Urothelium cell line (cell line): ENCODE measurements at regions not wholly inside any gene's neighbourhood (a gene's known extent, or its start where the extent isn't known, plus 50 kb on each side); places are given as distances from the start of the nearest gene placed in this dataset.
A peak's percentile ranks its signal among the peaks of the same experiment; 100 is the strongest.
"Not testable (repeated sequence)": the region's sequence is repeated elsewhere in the genome, so short reads cannot be mapped to it uniquely, and the experiment has no call there.

Experiments used
- DNase-seq: peaks from one replicate; pipeline ENCODE4 v3.0.0; 2011; ENCODE audit warnings: low spot score, mixed read lengths
- FAIRE-seq: peaks from 2 replicates; lab custom pipeline; 2011; peaks lifted over from hg19 to GRCh38; lab: Jason Lieb, UNC

DNA sequence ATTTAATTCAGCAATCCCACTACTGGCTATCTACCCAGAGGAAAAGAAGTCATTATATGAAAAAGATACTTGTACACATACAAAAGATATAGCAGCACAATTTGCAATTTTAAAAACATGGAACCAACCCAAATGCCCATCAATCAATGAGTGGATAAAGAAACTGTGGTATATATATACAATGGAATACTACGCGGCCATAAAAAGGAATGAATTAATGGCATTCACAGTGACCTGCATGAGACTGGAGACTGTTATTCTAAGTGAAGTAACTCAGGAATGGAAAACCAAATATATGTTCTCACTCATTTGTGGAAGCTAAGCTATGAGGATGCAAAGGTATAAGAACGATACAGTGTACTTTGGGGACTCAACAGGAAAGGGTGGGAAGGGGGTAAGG, 102.8 kb upstream of the KCNMA1 start:
- not testable (repeated sequence) for FAIRE-seq, DNase-seq

DNA sequence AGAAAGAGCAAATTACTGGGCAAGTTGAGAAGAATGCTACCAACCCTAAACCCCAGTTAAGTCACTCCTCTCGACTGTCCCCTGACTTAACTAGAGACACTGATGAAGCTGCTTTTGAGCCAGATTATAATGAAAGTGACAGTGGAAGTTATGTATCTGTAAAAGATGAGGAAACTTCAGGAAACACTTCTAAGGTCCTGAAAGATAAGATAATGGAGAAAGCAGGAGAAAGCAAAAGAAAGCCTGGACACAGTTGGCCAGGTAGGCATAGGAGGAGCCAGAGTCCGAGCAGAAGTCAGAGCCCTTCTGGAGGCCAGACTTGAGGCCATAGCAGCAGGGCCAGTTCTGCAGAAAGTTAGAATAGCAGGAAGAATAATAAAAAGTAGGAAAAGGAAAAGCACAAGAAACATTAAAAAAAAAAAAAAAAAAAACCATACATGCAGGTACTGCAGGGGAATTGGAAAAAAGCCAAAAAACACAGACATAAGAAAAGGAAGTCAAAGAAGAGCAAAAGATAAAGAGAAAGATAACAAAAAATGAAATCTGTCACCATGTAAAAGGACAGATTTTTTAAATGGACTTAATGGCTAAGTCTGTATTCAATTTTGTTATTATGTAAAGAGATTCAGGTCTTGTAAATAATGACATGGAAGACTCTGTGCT, 101.0 kb upstream of the KCNMA1 start:
- FAIRE-seq (no peak), DNase-seq (no peak)

DNA sequence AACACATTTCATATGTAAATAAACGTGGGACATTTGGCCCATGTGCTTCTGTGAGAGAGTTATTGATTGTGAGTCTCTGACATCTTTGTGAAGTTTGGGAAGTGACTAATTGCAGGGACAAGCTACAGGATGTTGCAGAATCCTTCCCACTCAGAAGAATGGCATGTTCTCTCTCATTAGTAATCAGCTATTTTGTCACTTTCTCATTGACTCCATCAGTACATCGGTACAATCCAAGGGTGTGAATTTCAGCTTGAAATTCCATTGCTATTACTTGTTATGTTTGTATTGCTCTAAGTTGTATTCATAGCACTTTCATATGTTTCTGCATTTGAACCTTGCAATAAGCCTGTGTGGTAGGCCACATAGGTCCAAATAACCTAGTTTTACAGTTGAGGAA, 100.0 kb upstream of the KCNMA1 start:
- DNase-seq, result peak; percentile 49
- FAIRE-seq, result peak; percentile 78

DNA sequence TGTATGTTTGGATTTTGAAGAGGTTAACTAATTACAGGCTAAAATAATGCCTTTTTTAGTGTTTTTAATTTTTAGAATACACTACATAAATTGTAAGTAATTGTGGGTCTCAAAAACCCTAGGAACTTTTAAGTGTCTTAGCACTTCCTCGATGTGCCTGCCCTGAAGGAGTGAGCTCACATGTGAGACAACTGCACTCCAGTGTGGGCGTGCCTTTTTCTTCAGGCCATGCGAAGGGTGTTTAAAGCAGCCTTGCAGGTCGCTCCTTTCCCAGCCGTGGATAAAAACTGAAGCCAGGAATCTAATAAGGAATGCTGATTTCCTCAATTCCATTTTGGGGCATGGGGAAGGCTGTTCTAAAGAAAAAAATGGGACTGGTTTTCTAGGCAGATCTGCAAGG, 97.5 kb upstream of the KCNMA1 start:
- not testable (repeated sequence) for FAIRE-seq, DNase-seq

DNA sequence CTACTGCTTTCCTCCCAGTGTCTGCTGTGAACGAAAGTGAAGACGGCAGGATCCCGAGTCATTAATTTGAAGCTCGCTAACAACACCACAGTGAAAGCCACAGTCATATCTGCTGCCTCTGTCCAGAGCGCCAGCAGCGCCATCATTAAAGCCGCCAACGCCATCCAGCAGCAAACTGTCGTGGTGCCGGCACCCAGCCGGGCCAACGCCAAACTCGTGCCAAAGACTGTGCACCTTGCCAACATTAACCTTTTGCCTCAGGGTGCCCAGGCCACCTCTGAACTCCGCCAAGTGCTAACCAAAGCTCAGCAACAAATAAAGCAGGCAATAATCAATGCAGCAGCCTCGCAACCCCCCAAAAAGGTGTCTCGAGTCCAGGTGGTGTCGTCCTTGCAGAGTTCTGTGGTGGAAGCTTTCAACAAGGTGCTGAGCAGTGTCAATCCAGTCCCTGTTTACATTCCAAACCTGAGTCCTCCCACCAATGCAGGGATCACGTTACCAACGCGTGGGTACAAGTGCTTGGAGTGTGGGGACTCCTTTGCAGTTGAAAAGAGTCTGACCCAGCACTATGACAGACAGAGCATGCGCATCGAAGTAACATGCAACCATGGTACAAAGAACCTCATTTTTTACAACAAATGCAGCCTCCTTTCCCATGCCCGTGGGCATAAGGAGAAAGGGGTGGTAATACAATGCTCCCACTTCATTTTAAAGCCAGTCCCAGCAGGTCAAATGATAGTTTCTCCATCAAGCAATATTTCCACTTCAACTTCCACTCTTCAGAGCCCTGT, 94.8 kb upstream of the KCNMA1 start:
- peak; percentile 63 for FAIRE-seq
- DNase-seq, result no peak

DNA sequence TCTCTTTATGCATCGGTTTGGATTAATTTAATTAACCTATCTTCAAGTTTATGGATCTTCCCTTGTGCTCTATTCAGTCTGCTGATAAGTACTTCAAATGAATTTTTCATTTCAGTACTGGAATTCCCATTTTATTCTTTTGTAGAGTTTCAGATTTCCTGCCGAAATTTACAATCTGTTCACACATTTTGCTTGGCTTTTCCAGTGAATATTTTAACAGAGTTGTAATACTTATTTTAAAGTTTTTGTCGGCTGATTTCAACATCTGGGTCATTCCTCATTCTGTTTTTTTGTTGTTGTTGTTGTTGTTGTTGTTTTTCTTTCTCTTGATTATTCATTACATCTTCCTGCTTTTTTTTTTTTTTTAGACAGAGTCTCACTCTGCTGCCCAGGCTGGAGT, 89.9 kb upstream of the KCNMA1 start:
- FAIRE-seq, result no peak
- DNase-seq, result no peak

DNA sequence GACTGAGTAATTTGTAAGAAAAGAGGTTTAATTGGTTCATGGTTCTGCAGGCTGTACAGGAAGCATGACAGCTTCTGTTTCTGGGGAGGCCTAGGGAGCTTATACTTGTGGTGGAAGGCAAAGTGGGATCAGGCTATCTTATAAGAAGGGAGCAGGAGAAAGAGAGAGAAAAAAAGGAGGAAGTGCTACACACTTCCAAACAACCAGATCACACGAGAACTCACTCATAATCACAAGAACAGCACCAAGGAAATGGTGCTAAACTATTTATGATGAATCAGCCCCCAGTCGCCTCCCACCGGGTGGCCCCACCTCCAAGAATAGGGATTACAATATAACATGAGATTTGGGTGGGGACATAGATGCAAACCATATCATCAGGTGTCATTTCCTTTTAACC, 89.1 kb upstream of the KCNMA1 start:
- no peak for DNase-seq
- FAIRE-seq, result no peak

DNA sequence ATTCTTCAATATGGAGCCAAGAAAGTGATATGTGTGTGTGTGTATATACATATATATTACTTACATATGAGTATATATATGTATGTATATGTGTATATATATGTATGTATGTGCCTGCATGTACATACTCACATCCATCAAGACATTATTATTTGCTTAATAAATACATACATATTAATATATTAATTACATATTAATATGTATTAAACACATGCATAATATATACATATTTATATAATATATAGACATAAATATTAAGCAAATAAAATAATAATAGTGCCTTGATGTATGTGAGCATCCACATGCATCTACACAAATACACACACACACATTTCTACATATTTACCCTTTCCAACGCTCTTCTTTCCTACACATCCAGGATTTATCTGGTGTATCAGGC, 88.7 kb upstream of the KCNMA1 start:
- DNase-seq, result no peak
- FAIRE-seq, result no peak

DNA sequence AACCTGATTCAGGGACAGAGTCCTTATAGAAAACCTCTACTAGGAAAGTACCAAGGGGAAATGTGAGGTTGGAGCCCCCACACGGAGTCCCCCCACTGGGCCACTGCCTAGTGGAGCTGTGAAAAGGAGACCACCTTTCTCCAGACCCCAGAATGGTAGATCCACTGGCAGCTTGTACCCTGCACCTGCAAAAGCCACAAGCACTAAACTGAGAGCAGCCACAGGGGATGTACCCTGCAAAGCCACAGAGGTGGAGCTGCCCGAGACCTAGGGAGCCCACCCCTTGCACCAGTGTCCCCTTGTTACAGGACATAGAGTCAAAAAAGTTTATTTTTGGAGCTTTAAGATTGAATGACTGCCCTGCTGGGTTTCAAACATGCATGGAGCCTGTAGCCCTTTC, 87.2 kb upstream of the KCNMA1 start:
- no peak for DNase-seq
- FAIRE-seq, result no peak

DNA sequence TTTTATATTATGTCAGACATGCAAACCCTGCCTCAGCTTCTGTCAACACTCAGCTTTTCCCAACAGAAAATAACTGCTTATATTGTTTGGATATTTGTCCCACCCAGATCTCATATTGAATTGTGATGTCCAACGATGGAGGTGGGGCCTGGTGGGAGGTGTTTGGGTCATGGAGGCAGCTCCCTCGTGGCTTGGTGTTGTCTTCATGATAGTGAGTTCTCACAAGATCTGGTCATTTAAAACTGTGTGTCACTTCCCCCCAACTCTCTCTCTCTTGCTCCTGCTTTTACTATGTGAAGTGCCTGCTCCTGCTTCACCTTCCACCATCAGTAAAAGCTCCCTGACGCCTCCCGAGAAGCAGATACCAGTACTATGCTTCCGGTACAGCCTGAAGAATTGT, 85.8 kb upstream of the KCNMA1 start:
- DNase-seq, result no peak
- FAIRE-seq, result no peak

DNA sequence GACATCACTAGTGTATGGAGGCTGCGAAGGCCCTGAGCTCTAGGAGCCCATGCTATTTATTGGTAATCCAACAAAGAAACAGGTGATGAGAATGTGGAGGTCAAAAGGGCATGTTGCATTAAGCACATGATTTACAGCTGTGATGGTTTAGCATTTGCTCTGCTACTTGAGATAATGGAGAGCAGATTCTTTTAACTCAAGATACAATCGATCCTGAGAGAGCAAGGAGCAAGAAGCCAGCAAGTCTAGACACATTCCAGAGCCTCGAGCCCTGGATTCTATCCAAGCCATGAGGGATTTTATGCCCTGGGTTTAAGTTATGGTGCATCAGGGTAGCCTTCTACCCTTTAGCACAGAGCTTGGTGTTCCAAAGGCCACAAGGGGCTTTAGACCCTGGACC, 85.3 kb upstream of the KCNMA1 start:
- FAIRE-seq, DNase-seq: not testable (repeated sequence)

DNA sequence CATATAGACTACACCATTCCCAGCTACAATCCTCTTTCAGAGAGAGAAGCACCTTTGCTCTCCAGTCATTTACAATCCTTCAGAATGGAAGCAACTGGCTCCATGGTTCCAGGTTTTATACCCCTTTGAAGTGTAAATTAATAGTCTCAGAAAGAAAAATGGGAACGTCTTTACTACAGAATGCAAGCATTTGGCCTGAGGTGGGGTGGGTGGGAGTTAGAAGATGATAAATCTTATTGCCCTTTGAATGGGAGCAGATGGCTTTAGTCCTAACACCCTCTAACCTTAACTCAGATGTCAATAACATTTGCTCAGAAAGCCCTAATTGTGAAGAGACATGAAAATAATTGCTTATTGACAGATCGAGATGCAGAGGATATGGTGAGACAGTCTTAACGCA, 84.2 kb upstream of the KCNMA1 start:
- FAIRE-seq, result no peak

DNA sequence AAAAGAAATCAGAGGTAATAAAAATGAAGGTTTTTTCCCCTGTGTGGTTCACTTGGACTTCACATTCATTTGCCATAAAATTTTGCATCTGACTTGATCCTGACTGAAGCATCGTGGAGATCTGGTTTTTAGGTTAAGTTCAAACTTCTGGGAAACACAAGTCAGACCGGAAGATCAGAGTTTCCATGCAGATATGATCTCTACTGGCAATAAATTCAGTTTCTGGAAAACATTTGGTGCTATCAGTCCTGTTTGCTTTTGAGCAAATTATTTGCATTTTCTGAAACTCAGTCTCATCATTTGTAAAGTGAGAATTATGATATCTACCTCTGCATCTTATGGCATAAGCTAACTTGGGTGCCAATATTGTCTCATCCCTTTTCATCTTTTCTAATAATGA, 81.3 kb upstream of the KCNMA1 start:
- no peak for DNase-seq

More for the DNA sequence above, 84.2 kb upstream of the KCNMA1 start:
- DNase-seq, result no peak

DNA sequence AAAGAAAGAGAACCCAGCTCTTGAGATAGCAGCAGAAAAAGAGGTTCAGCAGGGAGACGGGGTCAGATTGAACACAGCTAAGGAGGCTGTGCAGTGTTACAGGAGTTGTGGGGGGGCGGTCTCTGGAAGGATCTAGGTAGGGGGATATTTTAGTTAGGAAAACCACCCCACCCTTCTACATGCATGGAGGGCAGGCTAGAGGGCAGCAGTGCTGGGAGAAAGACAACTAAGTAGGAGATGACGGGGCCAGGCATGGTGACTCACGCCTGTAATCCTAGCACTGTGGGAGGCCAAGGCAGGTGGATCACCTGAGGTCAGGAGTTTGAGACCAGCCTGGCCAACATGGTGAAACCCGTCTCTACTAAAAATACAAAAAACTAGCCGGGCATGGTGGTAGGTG, 80.7 kb upstream of the KCNMA1 start:
- not testable (repeated sequence) for FAIRE-seq, DNase-seq

More for the DNA sequence above, 81.3 kb upstream of the KCNMA1 start:
- FAIRE-seq, result no peak

DNA sequence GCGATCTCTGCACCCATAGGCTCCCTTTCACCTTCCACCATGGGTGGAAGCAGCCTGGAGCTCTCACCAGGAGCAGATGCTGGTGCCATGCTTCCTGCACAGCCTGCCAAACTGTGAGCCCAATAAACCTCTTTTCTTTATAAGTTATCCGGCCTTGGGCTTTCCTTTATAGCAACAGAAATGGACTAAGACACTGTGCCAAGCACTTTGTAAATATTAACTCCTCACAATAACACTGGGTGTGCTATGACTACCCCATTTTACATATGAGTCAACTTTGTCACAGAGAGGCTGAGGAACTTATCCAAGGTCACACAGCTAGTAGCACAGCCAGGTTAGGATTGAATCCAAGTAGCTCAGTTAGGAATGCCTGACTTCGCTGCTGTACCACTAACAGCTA, 79.7 kb upstream of the KCNMA1 start:
- no peak for FAIRE-seq
- no peak for DNase-seq

DNA sequence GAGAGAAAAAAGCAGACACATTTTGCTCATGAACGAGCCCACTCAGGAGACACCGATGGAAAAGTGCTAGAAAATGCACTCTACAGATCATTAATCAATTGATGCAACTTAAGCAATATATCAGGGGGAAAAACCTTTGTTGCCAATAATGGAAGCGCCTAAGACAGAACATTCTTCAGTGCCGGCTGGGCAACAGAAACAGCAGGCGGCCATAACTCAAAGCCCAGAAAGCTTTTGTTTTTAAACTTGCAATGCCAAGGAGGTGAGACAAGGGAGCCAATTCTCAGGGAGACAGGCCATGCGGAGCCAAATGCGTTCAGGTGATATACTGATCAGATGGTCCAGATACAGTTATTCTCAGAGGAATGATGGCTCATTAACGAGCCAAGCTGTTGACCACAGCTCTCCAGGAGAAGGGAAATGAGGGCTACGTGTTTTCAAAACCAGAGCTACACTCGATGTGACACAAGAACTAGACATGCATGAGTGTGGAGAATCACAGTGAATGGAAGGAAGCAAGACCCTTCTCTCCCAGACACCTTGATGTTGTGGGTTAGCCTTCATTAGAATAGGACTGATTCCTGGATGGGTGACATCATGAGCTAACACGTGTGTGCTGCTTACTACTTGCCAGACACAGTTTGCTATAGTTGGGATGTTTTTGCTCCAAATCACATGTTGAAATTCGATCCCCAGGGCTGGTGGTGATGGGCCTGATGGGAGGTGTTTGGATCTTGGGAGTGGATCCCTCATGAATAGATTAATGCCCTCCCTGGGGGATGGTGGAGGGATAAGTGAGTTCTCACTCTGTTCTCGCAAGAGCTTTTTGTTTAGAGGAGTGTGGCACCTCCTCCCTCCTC, 79.1 kb upstream of the KCNMA1 start:
- no peak for DNase-seq
- FAIRE-seq, result peak; percentile 42

DNA sequence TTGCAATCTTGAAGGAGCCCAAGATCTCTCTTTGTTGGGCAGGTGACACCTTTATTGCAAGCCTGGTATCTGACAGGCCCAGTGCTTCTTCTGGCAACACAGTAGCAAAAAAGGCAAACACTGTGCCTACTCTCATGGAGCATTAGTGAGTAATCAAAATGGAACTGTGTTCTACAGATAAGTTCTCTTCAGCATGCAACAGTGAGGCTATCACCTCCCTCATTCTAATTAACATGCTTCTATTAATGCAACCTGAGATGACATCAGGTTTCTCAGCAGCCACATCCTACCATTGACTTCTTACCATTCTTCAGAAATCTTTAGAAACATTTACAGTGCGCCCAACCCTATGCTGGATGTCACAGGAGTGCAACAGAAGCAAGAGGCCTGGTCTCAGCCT, 77.9 kb upstream of the KCNMA1 start:
- no peak for DNase-seq

DNA sequence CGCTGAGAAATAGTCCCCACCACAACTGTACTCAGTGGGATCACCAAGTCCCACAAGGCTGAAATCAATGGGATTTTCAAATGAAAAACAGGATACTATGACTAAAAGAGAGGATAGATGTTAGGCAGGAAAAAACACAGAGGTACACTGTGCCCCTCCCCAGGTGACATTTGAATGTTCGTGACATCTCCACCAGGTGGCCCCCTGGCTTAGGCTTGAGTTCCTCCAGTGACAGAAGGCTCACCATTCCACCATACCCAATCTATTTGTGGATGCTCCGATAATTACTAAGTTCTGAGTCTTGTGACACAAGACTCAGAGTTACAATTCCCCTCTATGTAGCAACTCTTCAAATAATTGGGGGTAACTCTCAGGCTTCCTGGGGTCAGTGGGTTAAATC, 77.5 kb upstream of the KCNMA1 start:
- FAIRE-seq (no peak), DNase-seq (no peak)

More for the DNA sequence above, 77.9 kb upstream of the KCNMA1 start:
- no peak for FAIRE-seq

DNA sequence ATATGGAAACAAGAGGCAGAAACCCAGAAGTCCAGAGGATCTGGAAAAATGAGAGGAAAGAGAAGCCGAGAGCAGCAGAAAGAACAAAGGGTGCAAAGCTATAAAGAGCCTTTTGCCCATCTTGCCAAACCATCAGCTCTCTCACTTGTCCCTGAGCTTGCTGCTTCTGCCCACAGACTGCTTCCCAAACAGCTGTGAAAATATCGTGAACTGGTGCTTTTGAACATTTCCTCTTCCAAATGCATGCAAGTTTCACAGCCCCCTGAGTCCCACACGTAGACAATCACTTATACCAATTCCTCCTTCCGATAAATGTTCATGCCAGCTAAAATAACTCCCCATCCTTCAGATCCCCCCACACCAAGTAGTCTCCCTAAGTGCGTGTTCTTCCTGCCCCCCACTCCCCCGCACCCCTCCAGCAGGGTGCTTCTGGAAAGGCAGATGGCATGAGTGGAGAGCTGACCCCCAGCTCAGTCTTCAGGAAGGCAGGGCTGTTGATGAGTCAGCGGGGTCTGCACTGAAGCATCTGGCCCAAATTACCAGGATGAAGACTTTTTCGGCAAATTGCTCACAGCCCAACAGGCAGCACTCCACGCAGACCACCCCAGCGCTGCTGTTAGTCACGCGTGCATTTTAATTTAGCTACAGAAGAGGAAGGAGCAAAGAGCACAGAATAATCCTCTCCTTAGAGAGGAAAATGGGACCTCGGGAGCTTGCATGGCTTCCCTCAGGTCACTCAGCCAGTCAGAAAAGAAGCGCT, 76.1 kb upstream of the KCNMA1 start:
- no peak for DNase-seq
- FAIRE-seq, result no peak

DNA sequence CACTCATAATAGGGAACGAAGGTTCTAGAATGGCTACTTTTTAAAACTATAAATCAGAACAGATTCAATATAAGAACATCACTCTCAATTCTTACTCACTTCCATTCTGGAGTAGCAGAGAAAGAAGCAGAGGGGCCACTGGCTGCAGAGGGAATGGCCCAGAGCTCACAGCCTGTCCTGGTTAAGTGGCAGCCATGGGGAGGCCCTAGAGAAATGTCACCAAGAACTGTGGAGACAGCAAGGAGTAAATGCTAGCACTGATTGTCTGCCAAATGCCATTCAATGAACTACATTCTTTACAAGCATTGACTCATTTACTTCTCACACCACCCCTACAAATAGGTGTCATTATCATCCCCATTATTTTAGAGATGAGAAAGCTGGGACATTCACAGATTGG, 74.6 kb upstream of the KCNMA1 start:
- DNase-seq (no peak), FAIRE-seq (no peak)

DNA sequence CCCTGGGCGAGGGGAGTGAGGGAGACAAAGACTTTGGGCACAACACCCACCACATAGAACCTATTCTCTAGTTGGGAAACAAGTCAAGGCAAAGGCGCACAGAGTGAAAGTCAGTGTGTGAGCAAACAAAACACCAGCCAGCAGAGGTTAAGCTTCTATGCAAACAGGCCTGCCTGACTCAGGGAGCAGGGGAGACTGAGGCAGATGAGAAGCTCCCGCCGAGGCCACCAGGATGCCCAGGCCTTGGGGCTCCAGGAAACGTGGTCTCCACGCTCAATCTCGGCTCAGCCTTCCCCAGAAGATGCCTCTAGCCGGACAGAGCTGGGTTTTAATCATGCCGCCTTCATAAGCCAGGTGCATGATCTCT, 74.1 kb upstream of the KCNMA1 start:
- DNase-seq, result no peak
- FAIRE-seq, result no peak
